ENCODE measurements at regions not wholly inside any gene's neighbourhood (a gene's known extent, or its start where the extent isn't known, plus 50 kb on each side); places are given as distances from the start of the nearest gene placed in this dataset.

DNA sequence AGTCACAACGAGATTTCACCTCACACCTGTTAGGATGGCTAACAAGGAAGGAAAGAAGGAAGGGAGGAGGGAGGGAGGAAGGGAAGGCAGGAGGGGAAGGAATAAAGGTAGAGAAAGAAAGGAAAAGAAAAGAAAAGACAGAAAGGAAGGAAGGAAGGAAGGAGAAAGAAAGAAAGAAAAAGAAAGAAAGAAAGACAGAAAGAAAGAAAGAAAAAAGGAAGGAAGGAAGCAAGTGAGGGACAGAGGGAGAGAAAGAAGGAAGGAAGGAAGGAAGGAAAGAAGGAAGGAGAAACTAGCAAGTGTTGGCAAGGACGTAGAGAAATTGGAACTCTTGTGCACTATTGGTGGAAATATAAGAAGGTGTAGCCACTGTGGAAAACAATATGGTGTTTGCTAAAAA, 52.2 kb downstream of the CCDC185 start:
- TF ChIP-seq, protein P1, sequence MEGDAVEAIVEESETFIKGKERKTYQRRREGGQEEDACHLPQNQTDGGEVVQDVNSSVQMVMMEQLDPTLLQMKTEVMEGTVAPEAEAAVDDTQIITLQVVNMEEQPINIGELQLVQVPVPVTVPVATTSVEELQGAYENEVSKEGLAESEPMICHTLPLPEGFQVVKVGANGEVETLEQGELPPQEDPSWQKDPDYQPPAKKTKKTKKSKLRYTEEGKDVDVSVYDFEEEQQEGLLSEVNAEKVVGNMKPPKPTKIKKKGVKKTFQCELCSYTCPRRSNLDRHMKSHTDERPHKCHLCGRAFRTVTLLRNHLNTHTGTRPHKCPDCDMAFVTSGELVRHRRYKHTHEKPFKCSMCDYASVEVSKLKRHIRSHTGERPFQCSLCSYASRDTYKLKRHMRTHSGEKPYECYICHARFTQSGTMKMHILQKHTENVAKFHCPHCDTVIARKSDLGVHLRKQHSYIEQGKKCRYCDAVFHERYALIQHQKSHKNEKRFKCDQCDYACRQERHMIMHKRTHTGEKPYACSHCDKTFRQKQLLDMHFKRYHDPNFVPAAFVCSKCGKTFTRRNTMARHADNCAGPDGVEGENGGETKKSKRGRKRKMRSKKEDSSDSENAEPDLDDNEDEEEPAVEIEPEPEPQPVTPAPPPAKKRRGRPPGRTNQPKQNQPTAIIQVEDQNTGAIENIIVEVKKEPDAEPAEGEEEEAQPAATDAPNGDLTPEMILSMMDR (IDR thresholded peaks at IDR 0.05; ENCODE audit: control extremely low read depth, extremely low read depth, low read depth, missing control alignments), result no peak
- POLR2A ChIA-PET, result no interaction called here
- CTCF ChIA-PET, result no interaction called here
- DNase-seq (ENCODE audit: extremely low spot score), result no peak

DNA sequence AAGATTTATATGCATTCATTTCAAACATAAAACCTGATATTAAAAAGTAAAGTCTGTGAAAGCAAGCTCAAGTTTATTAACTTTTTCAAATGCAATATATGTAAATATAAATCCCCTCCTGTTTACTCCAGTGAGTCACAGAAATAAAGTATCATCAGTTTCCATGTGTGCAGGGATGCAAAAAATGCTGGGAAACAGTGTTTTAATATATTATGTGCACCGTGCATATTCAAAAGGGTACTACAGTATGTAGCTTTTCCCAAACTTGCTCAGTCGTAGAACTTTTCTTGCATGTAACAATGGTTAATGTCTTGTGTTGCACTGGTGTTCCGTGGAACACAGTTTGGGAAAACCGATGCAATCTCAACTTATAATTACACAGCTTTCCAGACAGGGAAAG, 60.7 kb downstream of the CCDC185 start:
- ChIA-PET POLR2A (no interaction called here), CTCF (interaction anchor here (1.4 to 1.9 kb wide), 2 partner anchors 13 to 14 kb away, joined by 4 read pairs; no protein-coding TSS in a partner anchor)

DNA sequence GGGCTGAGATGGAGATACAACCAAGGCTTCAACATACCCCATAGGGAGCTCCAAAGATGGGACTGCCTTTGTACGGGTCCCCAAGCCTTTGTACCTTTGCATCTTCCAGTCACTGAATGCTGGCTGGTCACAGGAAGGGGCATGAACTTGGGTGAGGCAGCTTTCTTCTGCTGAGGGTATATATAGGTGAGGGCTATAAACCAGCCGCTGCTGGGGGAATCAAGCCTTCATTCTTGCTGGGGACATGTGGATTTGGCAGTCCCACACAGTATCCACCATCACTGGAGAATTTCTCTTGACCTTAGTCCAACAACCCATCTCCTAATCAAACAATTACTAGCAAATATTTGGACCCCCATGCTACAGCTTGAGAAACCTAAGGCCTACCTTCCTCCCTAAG, 61.7 kb downstream of the CCDC185 start:
- DNase-seq (ENCODE audit: extremely low spot score), result no peak
- TF ChIP-seq, protein P1 (IDR thresholded peaks at IDR 0.05; ENCODE audit: control extremely low read depth, extremely low read depth, low read depth, missing control alignments), result no peak
- ChIA-PET CTCF (interaction anchor here (1.9 kb wide), 1 partner anchor 12 kb away, joined by 4 read pairs; no protein-coding TSS in a partner anchor), POLR2A (no interaction called here)

More for the DNA sequence above, 60.7 kb downstream of the CCDC185 start:
- no peak for DNase-seq (ENCODE audit: extremely low spot score)
- TF ChIP-seq, protein P1 (IDR thresholded peaks at IDR 0.05; ENCODE audit: control extremely low read depth, extremely low read depth, low read depth, missing control alignments), result no peak

DNA sequence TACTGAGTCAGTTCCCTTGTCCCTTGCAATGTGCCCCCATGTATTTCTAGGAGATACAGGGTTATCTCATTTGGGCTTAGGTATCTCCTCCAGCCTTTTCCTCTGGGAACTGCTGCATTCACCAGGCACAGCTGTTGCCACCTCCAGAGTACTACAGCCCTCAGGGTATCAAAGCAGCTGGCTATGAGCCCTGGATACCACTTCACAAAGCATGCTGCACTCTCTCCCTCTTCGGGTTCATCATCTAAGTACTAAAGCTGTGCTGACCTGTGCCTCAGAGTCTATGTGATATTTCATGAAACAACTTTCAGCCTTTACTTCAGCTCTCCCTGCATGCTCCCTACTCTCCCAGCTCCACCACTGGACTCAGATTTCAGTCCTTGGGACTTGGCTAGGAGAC, 62.3 kb downstream of the CCDC185 start:
- no peak for DNase-seq (ENCODE audit: extremely low spot score)
- ChIA-PET POLR2A (no interaction called here), CTCF (no interaction called here)
- TF ChIP-seq, protein P1 (IDR thresholded peaks at IDR 0.05; ENCODE audit: control extremely low read depth, extremely low read depth, low read depth, missing control alignments), result no peak

GRCh38 chr1:223456747-223457146, 63.5 kb downstream of the CCDC185 start:
- CTCF ChIA-PET, result no interaction called here
- no peak for DNase-seq (ENCODE audit: extremely low spot score)
- POLR2A ChIA-PET, result no interaction called here
- TF ChIP-seq, protein P1 (IDR thresholded peaks at IDR 0.05; ENCODE audit: control extremely low read depth, extremely low read depth, low read depth, missing control alignments), result no peak

DNA sequence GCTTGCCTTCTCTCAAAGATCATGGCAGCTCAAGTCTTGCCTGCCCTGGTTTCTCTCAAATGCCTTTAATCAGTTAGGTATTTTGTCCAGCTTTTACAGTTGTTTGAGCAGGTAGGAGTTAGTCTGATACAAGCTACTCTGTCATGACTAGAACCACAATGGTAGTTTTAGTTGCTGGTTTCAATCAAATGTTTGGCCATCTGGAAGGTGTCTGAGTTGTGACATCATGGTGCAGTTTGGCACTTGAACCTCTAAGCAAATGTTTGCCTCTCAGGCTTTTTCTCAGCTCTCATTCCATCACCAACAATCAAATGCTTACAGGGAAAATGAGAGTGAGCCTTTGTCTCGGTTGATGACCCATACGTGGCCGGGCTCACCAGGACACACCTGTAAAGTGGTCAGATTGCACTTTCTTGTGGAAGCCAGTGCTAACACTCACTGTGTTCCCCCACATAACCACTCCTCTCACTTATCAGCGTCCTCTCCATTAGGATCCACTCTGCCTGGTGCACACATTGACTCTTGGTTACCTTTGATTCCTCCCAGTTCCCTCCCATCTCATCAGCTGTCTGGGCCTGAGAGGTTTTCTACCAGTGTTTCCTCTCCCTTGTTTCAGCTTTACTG, 67.5 kb downstream of the CCDC185 start:
- TF ChIP-seq, protein P1 (IDR thresholded peaks at IDR 0.05; ENCODE audit: control extremely low read depth, extremely low read depth, low read depth, missing control alignments), result no peak
- ChIA-PET CTCF (interaction anchor here (1.7 kb wide), 1 partner anchor 10 kb away, joined by 6 read pairs; no protein-coding TSS in a partner anchor), POLR2A (no interaction called here)
- DNase-seq (ENCODE audit: extremely low spot score), result no peak
